ENCODE measurements at regions not wholly inside any gene's neighbourhood (a gene's known extent, or its start where the extent isn't known, plus 50 kb on each side); places are given as distances from the start of the nearest gene placed in this dataset.

GRCh38 chr17:71316176-71316897, 804.5 kb upstream of the SOX9 start:
- no peak for DNase-seq

- DNase-seq = no peak
Observed at GRCh38 chr17:71320009-71320796, 800.6 kb upstream of the SOX9 start.

GRCh38 chr17:71325117-71325516, 795.7 kb upstream of the SOX9 start:
- DNase-seq = no peak

GRCh38 chr17:71325886-71326285, 794.9 kb upstream of the SOX9 start:
- no peak for DNase-seq

- no peak for DNase-seq
Observed at GRCh38 chr17:71327376-71328059, 793.3 kb upstream of the SOX9 start.

GRCh38 chr17:71329310-71330098, 791.3 kb upstream of the SOX9 start:
- no peak for DNase-seq

- DNase-seq = no peak
Observed at GRCh38 chr17:71330099-71330375, 790.8 kb upstream of the SOX9 start.

- DNase-seq = no peak
Observed at GRCh38 chr17:71331754-71332325, 789.0 kb upstream of the SOX9 start.

GRCh38 chr17:71334048-71334751, 786.6 kb upstream of the SOX9 start:
- DNase-seq = no peak

- DNase-seq = no peak
Observed at GRCh38 chr17:71335212-71335611, 785.6 kb upstream of the SOX9 start.

GRCh38 chr17:71337938-71338337, 782.9 kb upstream of the SOX9 start:
- DNase-seq = no peak

- no peak for DNase-seq
Observed at GRCh38 chr17:71338396-71338795, 782.4 kb upstream of the SOX9 start.

- no peak for DNase-seq
Observed at GRCh38 chr17:71339206-71339605, 781.6 kb upstream of the SOX9 start.

GRCh38 chr17:71342737-71343136, 778.1 kb upstream of the SOX9 start:
- DNase-seq = no peak

GRCh38 chr17:71349908-71350600, 770.8 kb upstream of the SOX9 start:
- no peak for DNase-seq

- DNase-seq = no peak
Observed at GRCh38 chr17:71360301-71360700, 760.5 kb upstream of the SOX9 start.

GRCh38 chr17:71361656-71362450, 759.0 kb upstream of the SOX9 start:
- no peak for DNase-seq

- DNase-seq = no peak
Observed at GRCh38 chr17:71363661-71364060, 757.2 kb upstream of the SOX9 start.

GRCh38 chr17:71371809-71372208, 749.0 kb upstream of the SOX9 start:
- DNase-seq = no peak

- DNase-seq = no peak
Observed at GRCh38 chr17:71375948-71376347, 744.9 kb upstream of the SOX9 start.

- DNase-seq = no peak
Observed at GRCh38 chr17:71376933-71377332, 743.9 kb upstream of the SOX9 start.

All from amniotic stem cell (primary cell).